SU-DHL-6 (cell line): ENCODE measurements at regions not wholly inside any gene's neighbourhood (a gene's known extent, or its start where the extent isn't known, plus 50 kb on each side); places are given as distances from the start of the nearest gene placed in this dataset.

ENCODE experiments used
- H2AFZ ChIP-seq: fragments of 200-600 bp; sonication (generic); 2 replicates; pipeline ENCODE4 v1.6.1; 2014; ENCODE audit warnings: low read depth, mild to moderate bottlenecking, moderate library complexity, mixed read lengths, antibody characterized with exemption, low read length; ENCODE audit not compliant: severe bottlenecking
- H3F3A ChIP-seq: fragments of 200-600 bp; shearing (Covaris generic); 2 replicates; pipeline ENCODE4 v1.6.0; 2016; ENCODE audit warnings: antibody characterized with exemption, mild to moderate bottlenecking; ENCODE audit not compliant: insufficient read depth
- H3K27ac ChIP-seq: fragments of 200-600 bp; sonication (generic); 2 replicates; pipeline ENCODE4 v1.5.1; 2016; ENCODE audit warnings: low read depth, mild to moderate bottlenecking, low read length, moderate library complexity, mixed read lengths
- H3K27me3 ChIP-seq: fragments of 200-600 bp; sonication (generic), shearing (Covaris generic); 2 replicates; pipeline ENCODE4 v1.6.0; 2014; ENCODE audit warnings: mild to moderate bottlenecking, low read length
- H3K36me3 ChIP-seq: fragments of 200-600 bp; sonication (generic); 2 replicates; pipeline ENCODE4 v1.6.1; 2014; ENCODE audit warnings: mild to moderate bottlenecking, low read length, mixed read lengths
- H3K4me2 ChIP-seq: fragments of 300-600, 200-600 bp; shearing (Covaris generic), sonication (generic); 2 replicates; pipeline ENCODE4 v1.6.0; 2014; ENCODE audit warnings: low read length, low read depth, mild to moderate bottlenecking; ENCODE audit not compliant: poor library complexity, severe bottlenecking
- H3K4me3 ChIP-seq: fragments of 200-600 bp; sonication (generic); 2 replicates; pipeline ENCODE4 v1.5.1; 2014; ENCODE audit warnings: antibody characterized with exemption, low read length, mild to moderate bottlenecking, mixed read lengths; ENCODE audit not compliant: insufficient read depth, poor library complexity, severe bottlenecking
- H3K79me2 ChIP-seq: fragments of 200-600 bp; sonication (generic); 2 replicates; pipeline ENCODE4 v1.6.1; 2014; ENCODE audit warnings: mild to moderate bottlenecking, low read length, moderate library complexity; ENCODE audit not compliant: insufficient read depth
- H3K9ac ChIP-seq: fragments of 200-600 bp; sonication (generic); 2 replicates; pipeline ENCODE4 v1.7.0; 2014; ENCODE audit warnings: mild to moderate bottlenecking, low read length
- H3K9me2 ChIP-seq: fragments of 200-600 bp; sonication (generic); replicated peaks from 2 replicates; pipeline ENCODE4 v1.6.1; 2014; ENCODE audit warnings: low read length; ENCODE audit not compliant: insufficient read depth
- H3K9me3 ChIP-seq: fragments of 200-600 bp; sonication (generic); 2 replicates; pipeline ENCODE4 v1.6.1; 2014; ENCODE audit warnings: low read length, mixed read lengths; ENCODE audit not compliant: insufficient read depth
- H4K20me1 ChIP-seq: fragments of 200-600 bp; sonication (generic); 2 replicates; pipeline ENCODE4 v1.6.1; 2014; ENCODE audit warnings: low read depth, mild to moderate bottlenecking, antibody characterized with exemption, low read length, moderate library complexity, mixed read lengths
- EZH2phosphoT487 ChIP-seq: fragments of 200-600 bp; sonication (generic), shearing (Covaris generic); conservative IDR thresholded peaks from 2 replicates; pipeline ENCODE4 v1.6.1; 2018; ENCODE audit warnings: mild to moderate bottlenecking, antibody characterized with exemption, low read length, moderate library complexity, mixed read lengths
- TF ChIP-seq, protein P1 (sequence below): fragments of 200-600 bp; sonication (generic); IDR thresholded peaks from one replicate; pipeline ENCODE4 v1.5.1; 2017; ENCODE audit warnings: antibody characterized with exemption, mild to moderate bottlenecking, low read length, moderate library complexity; ENCODE audit not compliant: insufficient read depth, poor library complexity, severe bottlenecking

DNA sequence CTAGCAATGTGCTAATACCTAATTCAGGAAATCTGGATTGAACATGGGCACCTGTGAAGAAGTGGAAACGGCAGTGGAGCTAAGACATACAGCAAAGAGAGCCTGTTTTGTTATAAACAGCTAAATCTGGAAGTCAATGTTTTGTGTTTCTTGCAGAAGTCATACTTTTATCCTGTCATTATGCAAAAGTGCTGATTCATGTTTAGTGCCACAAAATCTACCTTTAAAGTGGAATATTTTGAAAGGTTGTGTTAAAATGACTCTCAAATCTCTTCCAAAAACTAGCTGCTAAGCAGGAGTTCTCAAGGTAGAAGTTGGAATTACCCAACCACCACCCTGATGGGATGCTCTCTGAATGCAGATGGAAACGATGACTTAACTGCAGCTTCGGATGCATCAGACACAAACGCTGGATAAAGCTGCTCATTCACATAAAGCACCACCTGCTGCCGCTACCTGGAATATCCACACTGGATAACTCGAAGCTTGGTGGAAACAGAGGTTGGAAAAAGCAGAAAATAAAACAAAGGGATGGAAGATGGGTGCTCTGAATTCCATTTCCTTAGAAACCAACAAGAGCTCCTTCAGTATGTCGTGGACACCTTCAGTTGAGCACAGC is 132.6 kb upstream of the ZNF236 start:
- H3K4me2 ChIP-seq = no peak overlapping the region

DNA sequence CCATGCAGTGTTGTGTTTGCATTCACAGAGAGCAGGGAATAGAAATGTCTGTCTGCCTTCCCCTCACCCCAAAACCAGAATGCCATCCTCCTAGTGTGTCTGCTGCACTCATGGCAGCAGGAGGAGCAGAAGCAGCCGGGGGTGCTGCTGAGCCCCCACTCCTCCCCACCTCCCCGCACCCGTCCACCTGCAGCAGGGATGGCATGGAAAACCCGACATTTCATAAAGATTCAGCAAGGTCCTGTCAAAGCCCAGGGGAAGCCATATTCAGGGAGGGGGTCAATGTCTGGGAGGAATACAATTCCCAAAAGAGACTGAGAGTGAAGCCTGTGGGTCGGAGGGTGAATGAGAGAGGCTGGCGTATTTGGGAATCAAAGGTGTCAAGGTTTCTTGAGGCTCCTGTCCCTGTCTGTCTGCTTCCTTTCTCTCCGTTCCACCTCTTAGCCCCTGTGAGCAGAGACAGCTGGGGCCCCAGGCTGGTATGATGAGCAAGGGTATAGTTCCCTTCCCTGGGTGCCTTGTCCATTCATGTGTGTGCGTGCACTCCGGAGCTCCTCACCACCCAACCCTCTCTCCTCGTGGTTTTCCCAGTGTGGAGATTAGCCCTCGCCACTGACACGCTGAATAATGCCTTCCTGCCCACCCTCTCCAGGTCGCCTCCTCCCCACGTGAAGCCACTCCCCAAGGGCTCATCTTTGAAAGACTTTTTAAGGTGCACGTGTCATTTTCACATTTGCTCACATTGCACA is 133.5 kb upstream of the ZNF236 start:
- H3K9ac ChIP-seq = no peak overlapping the region
- no peaks in the 10 kb centered on the region for H3K9me2 ChIP-seq
- no peak overlapping the region for H3K27ac ChIP-seq
- no peak overlapping the region for H3K4me2 ChIP-seq
- H3F3A ChIP-seq = no peaks in the 10 kb centered on the region
- H3K36me3 ChIP-seq = no peaks in the 10 kb centered on the region
- H3K4me3 ChIP-seq = no peak overlapping the region
- no peaks in the 10 kb centered on the region for H4K20me1 ChIP-seq
- no peak overlapping the region for H2AFZ ChIP-seq
- no peaks in the 10 kb centered on the region for H3K79me2 ChIP-seq
- TF ChIP-seq, protein P1, sequence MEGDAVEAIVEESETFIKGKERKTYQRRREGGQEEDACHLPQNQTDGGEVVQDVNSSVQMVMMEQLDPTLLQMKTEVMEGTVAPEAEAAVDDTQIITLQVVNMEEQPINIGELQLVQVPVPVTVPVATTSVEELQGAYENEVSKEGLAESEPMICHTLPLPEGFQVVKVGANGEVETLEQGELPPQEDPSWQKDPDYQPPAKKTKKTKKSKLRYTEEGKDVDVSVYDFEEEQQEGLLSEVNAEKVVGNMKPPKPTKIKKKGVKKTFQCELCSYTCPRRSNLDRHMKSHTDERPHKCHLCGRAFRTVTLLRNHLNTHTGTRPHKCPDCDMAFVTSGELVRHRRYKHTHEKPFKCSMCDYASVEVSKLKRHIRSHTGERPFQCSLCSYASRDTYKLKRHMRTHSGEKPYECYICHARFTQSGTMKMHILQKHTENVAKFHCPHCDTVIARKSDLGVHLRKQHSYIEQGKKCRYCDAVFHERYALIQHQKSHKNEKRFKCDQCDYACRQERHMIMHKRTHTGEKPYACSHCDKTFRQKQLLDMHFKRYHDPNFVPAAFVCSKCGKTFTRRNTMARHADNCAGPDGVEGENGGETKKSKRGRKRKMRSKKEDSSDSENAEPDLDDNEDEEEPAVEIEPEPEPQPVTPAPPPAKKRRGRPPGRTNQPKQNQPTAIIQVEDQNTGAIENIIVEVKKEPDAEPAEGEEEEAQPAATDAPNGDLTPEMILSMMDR = no peak
- TF ChIP-seq EZH2phosphoT487 = 0 out of 2 replicates have a peak, but pooled peaks have one; percentile 55
- H3K9me3 ChIP-seq = no peaks in the 10 kb centered on the region
- H3K27me3 ChIP-seq = no peaks in the 10 kb centered on the region

More for the DNA sequence above, 132.6 kb upstream of the ZNF236 start:
- Histone ChIP-seq H4K20me1 (no peaks in the 10 kb centered on the region), H3K27ac (no peak overlapping the region), H3K9ac (no peak overlapping the region), H3K27me3 (no peaks in the 10 kb centered on the region), H3K79me2 (no peaks in the 10 kb centered on the region), H3F3A (no peaks in the 10 kb centered on the region), H3K9me3 (no peaks in the 10 kb centered on the region), H3K36me3 (no peaks in the 10 kb centered on the region), H3K4me3 (no peak overlapping the region), H3K9me2 (no peaks in the 10 kb centered on the region), H2AFZ (no peak overlapping the region)
- TF ChIP-seq, protein P1 = no peak
- no peak for TF ChIP-seq EZH2phosphoT487

DNA sequence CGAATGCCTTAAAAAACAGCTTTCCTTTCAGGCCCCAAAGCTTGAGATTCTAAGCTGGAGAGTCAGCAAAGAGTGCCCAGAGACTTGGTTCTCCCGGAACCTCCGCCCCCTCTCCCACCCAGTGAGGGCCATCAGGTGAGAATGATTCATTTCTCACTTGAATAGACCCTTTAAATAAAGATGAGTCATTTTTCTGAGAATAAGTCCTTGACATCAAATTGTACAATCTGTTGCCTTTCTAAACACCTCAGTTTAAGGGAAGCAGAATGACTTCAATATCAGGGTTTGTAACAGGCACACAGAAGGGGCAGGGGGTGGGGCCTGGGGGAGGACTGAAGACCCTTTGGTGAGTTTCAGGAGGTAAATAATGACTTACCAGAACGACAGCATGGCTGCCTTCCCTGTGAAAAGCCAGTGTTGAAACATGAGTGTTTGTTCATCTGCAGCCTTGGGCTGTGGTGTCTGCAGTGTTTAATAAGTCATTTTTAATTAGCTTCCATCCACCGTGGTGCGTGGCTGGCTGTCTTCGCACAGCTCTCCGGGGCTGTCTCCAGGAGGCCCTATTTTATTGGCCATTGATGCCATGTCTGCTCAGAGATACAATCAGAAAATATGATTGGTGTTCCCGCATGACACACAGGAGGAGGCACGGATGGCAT is 134.9 kb upstream of the ZNF236 start:
- no peaks in the 10 kb centered on the region for H3K27me3 ChIP-seq
- no peak overlapping the region for H2AFZ ChIP-seq
- H3K79me2 ChIP-seq = no peaks in the 10 kb centered on the region
- H3K9me3 ChIP-seq = no peaks in the 10 kb centered on the region
- no peaks in the 10 kb centered on the region for H3K36me3 ChIP-seq
- H3K4me3 ChIP-seq = no peak overlapping the region
- no peaks in the 10 kb centered on the region for H3F3A ChIP-seq
- H4K20me1 ChIP-seq = no peaks in the 10 kb centered on the region
- H3K27ac ChIP-seq = no peak overlapping the region
- H3K4me2 ChIP-seq = no peak overlapping the region
- H3K9ac ChIP-seq = no peak overlapping the region
- TF ChIP-seq, protein P1 = no peak
- TF ChIP-seq EZH2phosphoT487 = no peak
- H3K9me2 ChIP-seq = no peaks in the 10 kb centered on the region
